ENCODE measurements at regions not wholly inside any gene's neighbourhood (a gene's known extent, or its start where the extent isn't known, plus 50 kb on each side); places are given as distances from the start of the nearest gene placed in this dataset.

DNA sequence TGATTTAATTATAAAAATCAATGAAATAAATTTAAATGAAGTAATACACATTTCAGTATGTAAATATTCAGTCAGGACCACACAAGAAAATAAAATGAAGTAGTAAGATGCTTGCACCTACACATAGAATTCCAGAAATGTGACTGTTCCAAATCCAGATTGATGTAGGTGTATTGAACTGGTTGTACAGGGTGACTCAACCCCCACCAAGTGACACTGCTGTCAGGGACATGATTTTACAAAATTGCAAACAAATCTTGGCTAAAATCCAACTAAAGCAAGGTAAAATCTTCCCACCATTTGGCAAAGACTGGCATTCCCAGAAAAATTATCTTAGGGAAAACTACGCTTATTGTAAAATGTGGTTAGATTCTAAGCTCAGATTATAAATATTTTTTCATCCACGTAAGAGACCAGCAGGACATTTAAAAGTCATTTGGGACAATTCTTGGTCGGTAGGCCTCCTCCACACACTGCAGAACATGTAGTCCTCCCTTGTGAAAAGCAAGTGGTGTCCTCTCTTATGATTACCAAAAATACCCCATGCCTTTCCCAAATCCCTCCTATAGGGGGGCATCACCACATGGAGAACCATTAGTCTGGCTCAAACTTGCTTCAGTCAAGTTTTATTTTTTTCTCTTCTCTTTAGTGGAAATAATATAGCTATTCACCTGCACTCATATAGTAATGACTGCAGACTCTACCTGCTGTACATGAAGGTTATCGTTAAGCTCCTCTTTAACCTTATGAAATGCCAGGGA lies 287.1 kb upstream of the SMIM30 start:
- TF ChIP-seq, protein P1, sequence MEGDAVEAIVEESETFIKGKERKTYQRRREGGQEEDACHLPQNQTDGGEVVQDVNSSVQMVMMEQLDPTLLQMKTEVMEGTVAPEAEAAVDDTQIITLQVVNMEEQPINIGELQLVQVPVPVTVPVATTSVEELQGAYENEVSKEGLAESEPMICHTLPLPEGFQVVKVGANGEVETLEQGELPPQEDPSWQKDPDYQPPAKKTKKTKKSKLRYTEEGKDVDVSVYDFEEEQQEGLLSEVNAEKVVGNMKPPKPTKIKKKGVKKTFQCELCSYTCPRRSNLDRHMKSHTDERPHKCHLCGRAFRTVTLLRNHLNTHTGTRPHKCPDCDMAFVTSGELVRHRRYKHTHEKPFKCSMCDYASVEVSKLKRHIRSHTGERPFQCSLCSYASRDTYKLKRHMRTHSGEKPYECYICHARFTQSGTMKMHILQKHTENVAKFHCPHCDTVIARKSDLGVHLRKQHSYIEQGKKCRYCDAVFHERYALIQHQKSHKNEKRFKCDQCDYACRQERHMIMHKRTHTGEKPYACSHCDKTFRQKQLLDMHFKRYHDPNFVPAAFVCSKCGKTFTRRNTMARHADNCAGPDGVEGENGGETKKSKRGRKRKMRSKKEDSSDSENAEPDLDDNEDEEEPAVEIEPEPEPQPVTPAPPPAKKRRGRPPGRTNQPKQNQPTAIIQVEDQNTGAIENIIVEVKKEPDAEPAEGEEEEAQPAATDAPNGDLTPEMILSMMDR (IDR thresholded peaks at IDR 0.05), result no peak
- TF ChIP-seq POLR2A (IDR thresholded peaks at IDR 0.05), result no peak
